Astrocyte of the spinal cord (primary cell): ENCODE measurements at regions not wholly inside any gene's neighbourhood (a gene's known extent, or its start where the extent isn't known, plus 50 kb on each side); places are given as distances from the start of the nearest gene placed in this dataset.

Experiments used
- DNase-seq: peaks from one replicate; pipeline ENCODE4 v3.0.0; 2011; ENCODE audit warnings: low read depth, low spot score
- H3K4me3 ChIP-seq: 2 replicates; pipeline ENCODE4 v1.5.1; 2011; ENCODE audit warnings: low read depth, mild to moderate bottlenecking, low read length, moderate library complexity
- CTCF ChIP-seq: IDR thresholded peaks from 2 replicates; pipeline ENCODE4 v1.5.1; 2012; ENCODE audit warnings: low read depth, mild to moderate bottlenecking, low read length, inconsistent platforms
- in situ Hi-C: cut with HindIII; loops from 2 replicates; pipeline ENCODE4 v1.10.0; 2017; ENCODE audit warnings: low sequenced_read_pairs

GRCh38 chr1:177830531-177831135 is 139.2 kb downstream of the SEC16B start:
- in situ Hi-C loops = no loop called here
- H3K4me3 ChIP-seq = no peak overlapping the region
- TF ChIP-seq CTCF = no peak
- no peak for DNase-seq

DNA sequence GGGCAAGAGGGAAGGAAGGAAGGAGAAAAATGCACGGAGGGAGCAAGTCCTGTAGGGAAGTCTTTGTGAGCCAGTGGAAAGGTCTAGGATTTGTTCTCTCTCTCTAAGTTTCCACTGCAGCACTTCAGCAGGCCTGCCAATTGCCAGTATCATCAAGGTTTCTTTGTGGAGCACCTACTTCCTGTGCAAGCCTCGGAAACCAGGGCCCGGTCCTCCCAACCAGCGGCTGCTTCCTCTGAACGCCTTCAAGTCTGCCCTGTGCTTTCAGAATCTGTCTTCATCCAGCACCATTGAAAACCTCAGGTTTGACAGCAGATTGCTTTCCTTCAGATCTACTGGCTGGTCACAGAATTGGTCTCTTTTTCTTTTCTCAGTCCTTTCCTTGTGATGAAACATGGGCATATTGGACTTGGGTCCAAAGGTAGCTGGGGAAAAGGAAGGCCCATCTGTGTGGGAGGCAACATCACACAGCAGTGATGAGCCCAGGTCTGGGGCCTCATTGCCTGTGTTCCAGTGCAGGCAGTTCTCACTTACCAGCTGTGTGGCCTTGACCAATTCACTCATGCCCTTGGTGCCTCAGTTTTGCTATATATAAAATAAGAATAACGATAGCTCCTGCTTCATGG is 144.5 kb downstream of the SEC16B start:
- no peak for TF ChIP-seq CTCF
- no peak overlapping the region for H3K4me3 ChIP-seq
- DNase-seq = no peak
- in situ Hi-C loops = no loop called here

DNA sequence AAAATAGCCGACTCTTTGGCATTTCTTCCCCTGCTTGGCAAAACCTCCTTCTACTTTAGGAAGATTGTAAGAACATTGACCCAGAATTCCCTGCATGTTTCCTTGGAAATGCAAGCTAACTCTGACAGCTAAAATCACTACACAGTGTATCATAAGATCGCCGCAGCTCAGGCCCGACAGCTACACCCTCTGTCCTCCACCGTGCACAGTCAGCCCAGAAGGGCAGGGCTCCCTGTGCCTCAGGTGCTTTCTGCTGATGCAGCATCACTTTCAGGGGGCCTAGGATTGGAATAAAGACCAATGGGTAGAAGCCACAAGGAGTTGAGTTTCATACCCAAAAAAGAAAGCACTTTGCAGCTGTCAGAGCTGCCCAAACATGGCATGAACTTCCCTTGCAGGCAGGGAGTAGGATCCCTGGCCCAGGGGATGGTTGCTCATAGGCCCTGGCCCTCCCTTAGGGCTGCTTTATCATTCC is 145.3 kb downstream of the SEC16B start:
- DNase-seq = no peak
- in situ Hi-C loops = no loop called here
- no peak for TF ChIP-seq CTCF
- no peak overlapping the region for H3K4me3 ChIP-seq

DNA sequence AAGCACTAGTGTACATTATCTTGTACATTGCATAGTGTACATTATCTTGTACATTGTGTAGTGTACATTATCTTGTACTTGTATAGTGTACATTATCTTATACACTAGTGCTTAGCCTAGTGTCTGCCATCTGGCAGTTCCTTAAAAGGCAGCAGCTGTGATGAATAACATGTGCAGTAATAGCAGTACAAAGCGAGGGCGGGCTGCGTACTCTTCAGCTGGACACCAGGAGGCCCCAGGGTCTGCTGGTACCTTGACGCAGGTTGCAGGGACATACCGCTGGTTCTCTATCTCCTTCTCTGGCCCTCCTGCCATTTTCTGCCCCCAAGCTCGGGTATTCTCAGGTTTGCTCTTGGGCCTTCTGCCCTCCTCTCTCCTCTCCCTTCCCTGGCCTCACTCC is 149.6 kb downstream of the SEC16B start:
- TF ChIP-seq CTCF = no peak
- no peak overlapping the region for H3K4me3 ChIP-seq
- in situ Hi-C loops = no loop called here
- DNase-seq = no peak

- in situ Hi-C loops = no loop called here
- DNase-seq = no peak
- no peak overlapping the region for H3K4me3 ChIP-seq
- TF ChIP-seq CTCF = no peak
Observed at GRCh38 chr1:177817937-177818875, 151.7 kb downstream of the SEC16B start.

DNA sequence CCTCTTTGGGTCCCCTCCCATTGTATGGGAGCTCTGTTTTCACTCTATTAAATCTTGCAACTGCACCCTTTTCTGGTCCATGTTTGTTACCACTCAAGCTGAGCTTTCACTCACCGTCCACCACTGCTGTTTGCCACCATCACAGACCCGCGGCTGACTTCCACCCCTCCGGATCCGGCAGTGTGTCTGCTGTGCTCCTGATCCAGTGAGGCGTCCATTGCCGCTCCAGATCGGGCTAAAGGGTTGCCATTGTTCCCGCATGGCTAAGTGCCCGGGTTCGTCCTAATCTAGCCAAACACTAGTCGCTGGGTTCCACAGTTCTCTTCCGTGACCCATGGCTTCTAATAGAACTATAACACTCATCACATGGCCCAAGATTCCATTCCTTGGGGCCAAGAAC is 157.2 kb downstream of the SEC16B start:
- in situ Hi-C loops = no loop called here
- no peak for DNase-seq
- no peak overlapping the region for H3K4me3 ChIP-seq
- no peak for TF ChIP-seq CTCF
